Liver (tissue), 8 donors: ENCODE measurements at regions not wholly inside any gene's neighbourhood (a gene's known extent, or its start where the extent isn't known, plus 50 kb on each side); places are given as distances from the start of the nearest gene placed in this dataset.

ENCODE experiments used
- DNase-seq: peaks from one replicate; pipeline ENCODE4 v3.0.0-alpha.2; 2017; ENCODE audit warnings: low spot score
- H3K27ac ChIP-seq, 2 donors: one replicate each; pipeline ENCODE4 v1.7.0; 2013; ENCODE audit warnings: inconsistent platforms in 2 of 2, low read length in 2 of 2, control low read depth in 1 of 2, low read depth in 1 of 2, mild to moderate bottlenecking in 1 of 2
- H3K27me3 ChIP-seq, 4 donors: one replicate each; pipeline versions ENCODE4 v1.6.1 to v1.7.0; 2013; ENCODE audit warnings: low read length in 3 of 4, inconsistent platforms in 1 of 4, mild to moderate bottlenecking in 1 of 4, moderate library complexity in 1 of 4; ENCODE audit not compliant: control insufficient read depth in 4 of 4, insufficient read depth in 4 of 4
- H3K36me3 ChIP-seq, 4 donors: one replicate each; pipeline versions ENCODE4 v1.6.1 to v1.7.0; 2013; ENCODE audit warnings: low read length in 3 of 4, mild to moderate bottlenecking in 3 of 4, low read depth in 1 of 4, moderate library complexity in 1 of 4; ENCODE audit not compliant: control insufficient read depth in 4 of 4, insufficient read depth in 3 of 4
- H3K4me1 ChIP-seq, 4 donors: one replicate each; pipeline versions ENCODE4 v1.6.1 to v1.7.0; 2013; ENCODE audit warnings: low read length in 3 of 4, mild to moderate bottlenecking in 3 of 4, moderate library complexity in 1 of 4; ENCODE audit not compliant: control insufficient read depth in 4 of 4, insufficient read depth in 4 of 4
- H3K4me3 ChIP-seq, 3 donors: one replicate each; pipeline versions ENCODE4 v1.6.1 to v1.7.0; 2013; ENCODE audit warnings: low read length in 3 of 3, control low read depth in 1 of 3, low read depth in 1 of 3, mild to moderate bottlenecking in 1 of 3
- H3K9ac ChIP-seq, 2 donors: one replicate each; pipeline ENCODE4 v1.7.0; 2013; ENCODE audit warnings: low read length in 2 of 2, mild to moderate bottlenecking in 2 of 2, moderate library complexity in 2 of 2, control low read depth in 1 of 2, low read depth in 1 of 2
- H3K9me3 ChIP-seq, 4 donors: one replicate each; pipeline versions ENCODE4 v1.6.1 to v1.7.0; 2013; ENCODE audit warnings: low read length in 3 of 4; ENCODE audit not compliant: control insufficient read depth in 4 of 4
- EGR1 ChIP-seq, 2 donors: IDR thresholded peaks; 2 replicates each; pipeline ENCODE4 v1.6.1; 2016 to 2018; ENCODE audit warnings: antibody characterized with exemption in 2 of 2, low read depth in 2 of 2
- FOXA1 ChIP-seq: IDR thresholded peaks from 2 replicates; pipeline ENCODE4 v1.6.1; 2016; ENCODE audit warnings: antibody characterized with exemption
- FOXA2 ChIP-seq: IDR thresholded peaks from 2 replicates; pipeline ENCODE4 v1.6.1; 2016; ENCODE audit warnings: antibody characterized with exemption
- HNF4A ChIP-seq, 2 donors: conservative IDR thresholded peaks; 2 replicates each; pipeline ENCODE4 v1.6.1; 2016; ENCODE audit warnings: antibody characterized with exemption in 2 of 2, mild to moderate bottlenecking in 2 of 2
- HNF4G ChIP-seq: IDR thresholded peaks from 2 replicates; pipeline ENCODE4 v1.6.1; 2016; ENCODE audit warnings: antibody characterized with exemption
- JUND ChIP-seq, 2 donors: IDR thresholded peaks; 2 replicates each; pipeline ENCODE4 v1.6.1; 2016; ENCODE audit warnings: antibody characterized with exemption in 2 of 2
- MAX ChIP-seq: IDR thresholded peaks from 2 replicates; pipeline ENCODE4 v1.6.1; 2016; ENCODE audit warnings: antibody characterized with exemption
- NR2F2 ChIP-seq: IDR thresholded peaks from 2 replicates; pipeline ENCODE4 v1.6.1; 2016; ENCODE audit warnings: antibody characterized with exemption
- RAD21 ChIP-seq, 2 donors: IDR thresholded peaks; 2 replicates each; pipeline ENCODE4 v1.6.1; 2016; ENCODE audit warnings: antibody characterized with exemption in 2 of 2, mild to moderate bottlenecking in 2 of 2
- REST ChIP-seq: IDR thresholded peaks from 2 replicates; pipeline ENCODE4 v1.6.1; 2016; ENCODE audit warnings: antibody characterized with exemption, mild to moderate bottlenecking
- RXRA ChIP-seq, 2 donors: IDR thresholded peaks; 2 replicates each; pipeline ENCODE4 v1.6.1; 2017 to 2018; ENCODE audit warnings: antibody characterized with exemption in 2 of 2, mild to moderate bottlenecking in 1 of 2
- SP1 ChIP-seq: IDR thresholded peaks from 2 replicates; pipeline ENCODE4 v1.6.1; 2018; ENCODE audit warnings: antibody characterized with exemption, mild to moderate bottlenecking
- TAF1 ChIP-seq: conservative IDR thresholded peaks from 2 replicates; pipeline ENCODE4 v1.6.1; 2016; ENCODE audit warnings: antibody characterized with exemption, mild to moderate bottlenecking
- WGBS: extraction: QIAGEN DNeasy Blood & Tissue Kit; methylation state at CpG from one replicate; pipeline ENCODE4 v1.1.7; 2013; 5-methylcytosine and 5-hydroxymethylcytosine counted together
- TF ChIP-seq, protein P1 (sequence below): fragments of 150-350 bp; IDR thresholded peaks from 2 replicates; pipeline ENCODE4 v1.5.1; 2017; ENCODE audit warnings: improper control_type of control experiment, low read depth, low read length; ENCODE audit not compliant: missing input control
- TF ChIP-seq, protein P2 (sequence below): IDR thresholded peaks from 2 replicates; pipeline ENCODE4 v1.6.1; 2016; ENCODE audit warnings: antibody characterized with exemption
- donor health status: healthy.
- donor health status: healthy.
- donor health status: healthy.
- donor health status: healthy.
- donor health status: healthy.

DNA sequence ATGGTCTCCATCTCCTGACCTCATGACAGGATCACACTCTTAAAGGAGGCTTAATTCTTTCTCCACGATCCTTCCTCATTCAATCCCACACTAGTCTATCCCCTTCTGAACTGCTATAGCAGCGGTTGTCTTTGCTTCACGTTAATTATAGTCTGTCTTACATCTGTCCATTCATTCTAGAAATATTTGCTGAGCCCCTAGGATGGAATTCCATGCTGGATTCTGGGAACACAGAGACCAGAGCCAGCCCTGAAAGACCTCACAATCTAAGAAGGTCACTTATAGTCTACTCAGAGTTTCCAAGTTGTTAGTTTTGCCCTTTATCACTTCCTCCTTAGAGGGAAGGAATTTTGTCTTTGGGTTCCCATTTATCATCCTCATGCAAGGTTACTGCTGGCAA, 193.5 kb downstream of the GAS1 start:
- TF ChIP-seq NR2F2 (no peak), TAF1 (no peak), RAD21 (IDR thresholded peaks at IDR 0.05) (no peak), JUND (IDR thresholded peaks at IDR 0.05) (peak in 1 of 2 donors; percentile 12), HNF4G (no peak)
- no peak overlapping the region for H3K4me3 ChIP-seq
- H3K4me1 ChIP-seq: no peaks in the 10 kb centered on the region
- DNase-seq: no peak
- no peak overlapping the region for H3K27ac ChIP-seq
- H3K36me3 ChIP-seq: no peaks in the 10 kb centered on the region
- H3K9me3 ChIP-seq: no peaks in the 10 kb centered on the region
- no peak overlapping the region for H3K9ac ChIP-seq
- WGBS: 68% methylated on average over 3 of the region's 3 CpGs
- peaks cover 0 to 2% (median 0%) of the 10 kb centered on the region in 4 donors for H3K27me3 ChIP-seq

- 60% methylated on average over 2 of the region's 2 CpGs for WGBS
- Histone ChIP-seq H3K27ac (no peak overlapping the region), H3K9me3 (no peaks in the 10 kb centered on the region), H3K36me3 (no peaks in the 10 kb centered on the region), H3K4me3 (no peak overlapping the region), H3K9ac (no peak overlapping the region), H3K27me3 (peaks cover 0 to 2% (median 0%) of the 10 kb centered on the region in 4 donors), H3K4me1 (no peaks in the 10 kb centered on the region)
- DNase-seq: no peak
- TF ChIP-seq FOXA2 (no peak), SP1 (no peak), TAF1 (no peak), NR2F2 (no peak), RXRA (IDR thresholded peaks at IDR 0.05) (no peak), REST (no peak), FOXA1 (no peak), EGR1 (IDR thresholded peaks at IDR 0.05; ENCODE audit: low read depth in 2 of 2) (no peak), RAD21 (IDR thresholded peaks at IDR 0.05) (no peak), JUND (IDR thresholded peaks at IDR 0.05) (no peak), HNF4A (conservative IDR thresholded peaks at IDR 0.05) (no peak), MAX (no peak), HNF4G (no peak)
- TF ChIP-seq, protein P1, sequence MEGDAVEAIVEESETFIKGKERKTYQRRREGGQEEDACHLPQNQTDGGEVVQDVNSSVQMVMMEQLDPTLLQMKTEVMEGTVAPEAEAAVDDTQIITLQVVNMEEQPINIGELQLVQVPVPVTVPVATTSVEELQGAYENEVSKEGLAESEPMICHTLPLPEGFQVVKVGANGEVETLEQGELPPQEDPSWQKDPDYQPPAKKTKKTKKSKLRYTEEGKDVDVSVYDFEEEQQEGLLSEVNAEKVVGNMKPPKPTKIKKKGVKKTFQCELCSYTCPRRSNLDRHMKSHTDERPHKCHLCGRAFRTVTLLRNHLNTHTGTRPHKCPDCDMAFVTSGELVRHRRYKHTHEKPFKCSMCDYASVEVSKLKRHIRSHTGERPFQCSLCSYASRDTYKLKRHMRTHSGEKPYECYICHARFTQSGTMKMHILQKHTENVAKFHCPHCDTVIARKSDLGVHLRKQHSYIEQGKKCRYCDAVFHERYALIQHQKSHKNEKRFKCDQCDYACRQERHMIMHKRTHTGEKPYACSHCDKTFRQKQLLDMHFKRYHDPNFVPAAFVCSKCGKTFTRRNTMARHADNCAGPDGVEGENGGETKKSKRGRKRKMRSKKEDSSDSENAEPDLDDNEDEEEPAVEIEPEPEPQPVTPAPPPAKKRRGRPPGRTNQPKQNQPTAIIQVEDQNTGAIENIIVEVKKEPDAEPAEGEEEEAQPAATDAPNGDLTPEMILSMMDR: no peak
- TF ChIP-seq, protein P2, sequence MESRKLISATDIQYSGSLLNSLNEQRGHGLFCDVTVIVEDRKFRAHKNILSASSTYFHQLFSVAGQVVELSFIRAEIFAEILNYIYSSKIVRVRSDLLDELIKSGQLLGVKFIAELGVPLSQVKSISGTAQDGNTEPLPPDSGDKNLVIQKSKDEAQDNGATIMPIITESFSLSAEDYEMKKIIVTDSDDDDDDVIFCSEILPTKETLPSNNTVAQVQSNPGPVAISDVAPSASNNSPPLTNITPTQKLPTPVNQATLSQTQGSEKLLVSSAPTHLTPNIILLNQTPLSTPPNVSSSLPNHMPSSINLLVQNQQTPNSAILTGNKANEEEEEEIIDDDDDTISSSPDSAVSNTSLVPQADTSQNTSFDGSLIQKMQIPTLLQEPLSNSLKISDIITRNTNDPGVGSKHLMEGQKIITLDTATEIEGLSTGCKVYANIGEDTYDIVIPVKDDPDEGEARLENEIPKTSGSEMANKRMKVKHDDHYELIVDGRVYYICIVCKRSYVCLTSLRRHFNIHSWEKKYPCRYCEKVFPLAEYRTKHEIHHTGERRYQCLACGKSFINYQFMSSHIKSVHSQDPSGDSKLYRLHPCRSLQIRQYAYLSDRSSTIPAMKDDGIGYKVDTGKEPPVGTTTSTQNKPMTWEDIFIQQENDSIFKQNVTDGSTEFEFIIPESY: no peak
Observed at GRCh38 chr9:86752733-86753132, 194.6 kb downstream of the GAS1 start.
